IMR-90 (cell line): ENCODE measurements at regions not wholly inside any gene's neighbourhood (a gene's known extent, or its start where the extent isn't known, plus 50 kb on each side); places are given as distances from the start of the nearest gene placed in this dataset.
"Not testable (repeated sequence)": the region's sequence is repeated elsewhere in the genome, so short reads cannot be mapped to it uniquely, and the experiment has no call there.

Experiments
- ATAC-seq: fragments of 200-7000 bp; cut with Tn5 transposase; 2 replicates; pipeline ENCODE4 v1.9.1; 2020; ENCODE audit warnings: low read depth, mild to moderate bottlenecking, moderate library complexity
- BruUV-seq: library from RNA; stranded (reverse); fragments of 400-500 nt; replicated peaks from 2 replicates; lab custom pipeline; 2021; lab: Mats Ljungman, UMichigan
- CTCF ChIA-PET: fragments of 300-600 bp; formaldehyde crosslinking; extraction: SDS; loops from one replicate; lab custom pipeline; 2021; ENCODE audit warnings: antibody characterized with exemption; lab: Yijun Ruan, JAX
- POLR2A ChIA-PET: fragments of 300-600 bp; sonication (Branson Sonifier 250); formaldehyde crosslinking; loops from one replicate; lab custom pipeline; 2022; ENCODE audit warnings: antibody characterized with exemption; ENCODE audit not compliant: unreplicated experiment; lab: Charles Lee
- DNase-seq: peaks from one replicate; pipeline ENCODE4 v3.0.0; 2013
- H2AFZ ChIP-seq: replicated peaks from 2 replicates; pipeline ENCODE3; 2013; ENCODE audit warnings: low read length, mild to moderate bottlenecking; ENCODE audit not compliant: poor library complexity
- H2AK5ac ChIP-seq: 2 replicates; pipeline ENCODE4 v1.6.1; 2013; ENCODE audit warnings: low read depth, low read length, inconsistent platforms
- H2AK9ac ChIP-seq: replicated peaks from 2 replicates; pipeline ENCODE3; 2013; ENCODE audit warnings: mild to moderate bottlenecking, low read depth, low read length, moderate library complexity; ENCODE audit not compliant: poor library complexity
- H2BK120ac ChIP-seq: 2 replicates; pipeline ENCODE4 v1.6.1; 2013; ENCODE audit warnings: low read depth, low read length, inconsistent platforms
- H2BK15ac ChIP-seq: 3 replicates; pipeline ENCODE4 v1.6.1; 2013; ENCODE audit warnings: low read depth, low read length, inconsistent platforms
- H2BK20ac ChIP-seq: 2 replicates; pipeline ENCODE4 v1.6.1; 2013; ENCODE audit warnings: low read depth, mild to moderate bottlenecking, inconsistent platforms, low read length, moderate library complexity
- H2BK5ac ChIP-seq: 2 replicates; pipeline ENCODE4 v1.6.1; 2013; ENCODE audit warnings: mild to moderate bottlenecking, low read depth, low read length, inconsistent platforms; ENCODE audit not compliant: poor library complexity, severe bottlenecking
- H3K14ac ChIP-seq: replicated peaks from 2 replicates; pipeline ENCODE4 v1.6.1; 2013; ENCODE audit warnings: low read depth, low read length, inconsistent platforms
- H3K18ac ChIP-seq: 2 replicates; pipeline ENCODE4 v1.6.1; 2013; ENCODE audit warnings: low read depth, low read length, control low read depth
- H3K23ac ChIP-seq: 2 replicates; pipeline ENCODE4 v1.6.1; 2013; ENCODE audit warnings: low read depth, low read length, inconsistent platforms
- H3K27ac ChIP-seq: 2 replicates; pipeline ENCODE4 v1.5.1; 2013; ENCODE audit warnings: mild to moderate bottlenecking, control low read depth, low read length; ENCODE audit not compliant: insufficient read depth
- H3K27me3 ChIP-seq: 2 replicates; pipeline ENCODE4 v1.6.1; 2013; ENCODE audit warnings: low read length; ENCODE audit not compliant: control insufficient read depth, insufficient read depth
- H3K36me3 ChIP-seq: 2 replicates; pipeline ENCODE4 v1.6.1; 2013; ENCODE audit warnings: low read length, mixed read lengths; ENCODE audit not compliant: control insufficient read depth, insufficient read depth
- H3K4ac ChIP-seq: 2 replicates; pipeline ENCODE4 v1.6.1; 2013; ENCODE audit warnings: low read depth, low read length, inconsistent platforms
- H3K4me1 ChIP-seq: 2 replicates; pipeline ENCODE4 v1.6.1; 2013; ENCODE audit warnings: low read length, mixed read lengths; ENCODE audit not compliant: control insufficient read depth, insufficient read depth
- H3K4me2 ChIP-seq: 2 replicates; pipeline ENCODE4 v1.6.1; 2013; ENCODE audit warnings: low read depth, mild to moderate bottlenecking, control low read depth, low read length, moderate library complexity
- H3K4me3 ChIP-seq: 2 replicates; pipeline ENCODE4 v1.5.1; 2013; ENCODE audit warnings: low read depth, mild to moderate bottlenecking, control low read depth, low read length, moderate library complexity; ENCODE audit not compliant: insufficient read depth
- H3K56ac ChIP-seq: 2 replicates; pipeline ENCODE4 v1.6.1; 2013; ENCODE audit warnings: low read length, inconsistent platforms; ENCODE audit not compliant: insufficient read depth; ENCODE audit errors: extremely low read depth
- H3K79me1 ChIP-seq, 2 experiments: 2 replicates each; pipeline ENCODE4 v1.6.1; 2013; ENCODE audit warnings: low read length in 2 of 2, inconsistent platforms in 1 of 2, low read depth in 1 of 2
- H3K9ac ChIP-seq: 2 replicates; pipeline ENCODE4 v1.6.1; 2013; ENCODE audit warnings: low read depth, low read length, control low read depth
- H3K9me1 ChIP-seq: 2 replicates; pipeline ENCODE4 v1.6.1; 2013; ENCODE audit warnings: low read length, inconsistent platforms; ENCODE audit not compliant: insufficient read depth
- H3K9me3 ChIP-seq: 2 replicates; pipeline ENCODE4 v1.6.1; 2013; ENCODE audit warnings: low read length; ENCODE audit not compliant: control insufficient read depth, insufficient read depth
- H4K20me1 ChIP-seq: 2 replicates; pipeline ENCODE4 v1.6.1; 2013; ENCODE audit warnings: low read length, inconsistent platforms; ENCODE audit not compliant: insufficient read depth
- H4K5ac ChIP-seq: 2 replicates; pipeline ENCODE4 v1.6.1; 2013; ENCODE audit warnings: mild to moderate bottlenecking, low read depth, low read length, control low read depth
- H4K8ac ChIP-seq, 2 experiments: 2 replicates each; pipeline ENCODE4 v1.6.1; 2013; ENCODE audit warnings: low read depth in 2 of 2, low read length in 2 of 2, control low read depth in 1 of 2, inconsistent platforms in 1 of 2
- H4K91ac ChIP-seq: 2 replicates; pipeline ENCODE4 v1.6.1; 2013; ENCODE audit warnings: low read depth, low read length, inconsistent platforms; ENCODE audit not compliant: insufficient read depth
- WGBS, 2 experiments: methylation state at CpG; one replicate each; pipeline versions ENCODE4 v1.1.5 to v1.1.7; 2013; ENCODE audit warnings: missing lambda C conversion rate in 2 of 2; ENCODE audit not compliant: insufficient read length in 1 of 2; ENCODE audit errors: extremely low coverage in 2 of 2; 5-methylcytosine and 5-hydroxymethylcytosine counted together
- dilution Hi-C: fragments of 300-500 bp; cut with HindIII; formaldehyde crosslinking; loops from one replicate; pipeline ENCODE4 v1.14.3; 2018; ENCODE audit warnings: low sequenced_read_pairs; ENCODE audit not compliant: unreplicated experiment
- in situ Hi-C: fragments of 300-500 bp; cut with MboI; formaldehyde crosslinking; loops from 3 replicates; pipeline ENCODE4 v1.14.3; 2019; ENCODE audit warnings: low sequenced_read_pairs, inconsistent platforms, mixed read lengths
- intact Hi-C: fragments of 100-400 bp; cut with micrococcal nuclease; formaldehyde crosslinking; loops from 2 replicates; pipeline ENCODE4 v1.10.0; 2022

DNA sequence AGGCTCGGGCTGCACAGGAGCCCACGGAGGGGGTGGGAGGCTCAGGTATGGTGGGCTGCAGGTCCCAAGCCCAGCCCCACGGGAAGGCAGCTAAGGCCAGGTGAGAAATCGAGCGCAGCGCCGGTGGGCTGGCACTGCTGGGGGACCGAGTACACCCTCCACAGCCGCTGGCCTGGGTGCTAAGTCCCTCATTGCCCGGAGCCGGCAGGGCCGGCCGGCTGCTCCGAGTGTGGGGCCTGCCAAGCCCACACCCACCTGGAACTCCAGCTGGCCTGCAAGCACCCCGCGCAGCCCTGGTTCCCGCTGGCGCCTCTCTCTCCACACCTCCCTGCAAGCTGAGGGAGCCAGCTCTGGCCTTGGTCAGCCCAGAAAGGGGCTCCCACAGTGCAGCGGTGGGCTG is 137.4 kb upstream of the PKP2 start:
- BruUV-seq, H2AK5ac ChIP-seq, H3K56ac ChIP-seq, H3K4ac ChIP-seq, H4K8ac ChIP-seq, H4K5ac ChIP-seq, dilution Hi-C loops, DNase-seq, H2AK9ac ChIP-seq, H2BK5ac ChIP-seq, H3K14ac ChIP-seq, H2AFZ ChIP-seq, H4K91ac ChIP-seq, H3K23ac ChIP-seq, ATAC-seq, H3K9me1 ChIP-seq, H3K4me3 ChIP-seq, H2BK120ac ChIP-seq, H2BK15ac ChIP-seq, H3K9me3 ChIP-seq, H3K27ac ChIP-seq, intact Hi-C loops, in situ Hi-C loops, H3K4me2 ChIP-seq, H3K36me3 ChIP-seq, H2BK20ac ChIP-seq, H4K20me1 ChIP-seq, H3K4me1 ChIP-seq, CTCF ChIA-PET, POLR2A ChIA-PET, H3K27me3 ChIP-seq, H3K9ac ChIP-seq, H3K79me1 ChIP-seq, H3K18ac ChIP-seq: not testable (repeated sequence)
- 89% methylated on average over 10 of the region's 19 CpGs; no CpG with 5 or more reads in 1 of the 2 experiments for WGBS, 2 experiments
